SK-MEL-5 (cell line): ENCODE measurements at regions not wholly inside any gene's neighbourhood (a gene's known extent, or its start where the extent isn't known, plus 50 kb on each side); places are given as distances from the start of the nearest gene placed in this dataset.
"Not testable (repeated sequence)": the region's sequence is repeated elsewhere in the genome, so short reads cannot be mapped to it uniquely, and the experiment has no call there.

Source experiments
- DNase-seq: peaks from one replicate; pipeline ENCODE4 v3.0.0-alpha.2; 2016; ENCODE audit warnings: low read depth, low spot score
- in situ Hi-C: cut with HindIII; loops from 2 replicates; pipeline ENCODE4 v1.10.0; 2016; ENCODE audit warnings: low sequenced_read_pairs, high pct_unique_total_duplicates, low pct_unique_long_range_greater_than_20kb

GRCh38 chr13:103517066-103517767, 451.0 kb upstream of the SLC10A2 start:
- no peak for DNase-seq
- in situ Hi-C loops: no loop called here

DNA sequence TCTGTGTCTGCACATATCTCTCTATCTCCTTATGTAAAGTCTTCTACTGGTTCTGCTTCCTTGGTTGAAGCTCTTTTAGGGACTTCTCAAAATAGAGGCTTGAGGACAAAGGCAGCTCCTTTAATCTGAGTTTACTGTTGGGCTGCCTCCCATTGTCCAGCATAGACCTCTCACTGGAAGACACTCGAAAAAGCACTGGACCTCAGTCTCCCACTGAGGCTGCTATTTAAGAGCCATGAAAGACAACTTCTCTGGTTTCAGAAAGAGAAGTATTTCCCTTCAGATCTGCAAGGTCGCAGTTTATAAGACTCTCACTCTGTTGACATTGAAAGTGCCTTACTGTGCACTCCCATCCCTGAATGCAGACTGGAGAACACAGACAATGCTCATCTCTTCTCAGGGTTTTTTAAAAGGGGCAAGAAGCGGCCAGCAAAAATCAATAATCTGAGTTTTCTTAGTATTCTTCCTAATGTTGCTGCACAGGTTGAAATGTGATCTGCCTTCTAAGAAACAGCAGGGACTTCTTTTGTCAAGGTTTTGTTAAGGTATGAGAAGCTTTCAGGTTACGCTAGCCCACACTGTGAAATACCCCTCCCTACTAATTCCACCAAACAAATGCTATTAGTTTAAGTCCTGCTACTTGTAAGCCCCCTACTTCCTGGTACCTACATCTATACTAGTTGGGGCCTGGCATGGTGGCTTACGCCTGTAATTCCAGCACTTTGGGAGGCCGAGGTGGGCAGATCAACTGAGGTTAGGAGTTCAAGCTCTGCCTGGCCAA, 450.0 kb upstream of the SLC10A2 start:
- in situ Hi-C loops: no loop called here
- DNase-seq: no peak

DNA sequence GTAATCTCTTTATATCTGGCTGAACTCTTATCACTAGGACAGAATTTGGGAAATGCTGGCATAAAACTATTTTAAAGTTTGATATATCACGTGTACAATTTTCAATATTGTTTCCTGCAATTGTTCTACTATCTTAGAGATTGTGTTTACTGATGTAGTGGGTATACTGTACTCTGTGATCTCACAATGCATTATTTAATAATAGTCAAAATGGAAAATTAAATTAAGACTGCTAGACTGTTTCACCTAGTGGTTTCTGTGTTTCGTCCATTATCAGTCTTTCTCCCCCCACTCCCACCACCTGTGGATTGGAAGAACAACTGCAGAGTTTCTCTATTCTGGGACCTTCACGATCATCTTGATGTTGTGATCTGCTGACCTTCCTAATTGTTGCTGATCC, 449.2 kb upstream of the SLC10A2 start:
- in situ Hi-C loops: no loop called here
- DNase-seq: no peak

- no peak for DNase-seq
- in situ Hi-C loops: no loop called here
Measured at GRCh38 chr13:103514619-103515018, 448.4 kb upstream of the SLC10A2 start.

DNA sequence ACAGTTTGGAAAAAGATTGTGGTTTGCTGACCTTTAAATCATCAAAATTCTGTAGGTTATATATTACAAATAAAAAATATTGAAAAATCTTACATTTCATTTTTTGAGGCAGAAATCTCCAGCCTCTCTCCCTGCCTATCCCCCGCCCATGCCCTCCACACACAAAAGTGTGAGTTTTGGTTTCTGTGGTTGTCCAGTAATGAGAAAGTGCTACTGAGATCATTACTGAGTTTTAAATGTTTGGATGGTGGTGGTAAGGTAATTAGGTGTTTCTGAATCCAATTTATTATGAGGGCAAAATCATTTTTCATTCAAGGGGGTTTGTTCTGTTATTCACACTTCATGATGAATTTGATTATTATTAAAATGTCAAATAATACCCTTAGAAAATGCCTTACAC, 448.0 kb upstream of the SLC10A2 start:
- in situ Hi-C loops: no loop called here
- no peak for DNase-seq

GRCh38 chr13:103510007-103510535, 443.9 kb upstream of the SLC10A2 start:
- DNase-seq: no peak
- in situ Hi-C loops: no loop called here

- in situ Hi-C loops: no loop called here
- DNase-seq: no peak
Measured at GRCh38 chr13:103497404-103497803, 431.2 kb upstream of the SLC10A2 start.

DNA sequence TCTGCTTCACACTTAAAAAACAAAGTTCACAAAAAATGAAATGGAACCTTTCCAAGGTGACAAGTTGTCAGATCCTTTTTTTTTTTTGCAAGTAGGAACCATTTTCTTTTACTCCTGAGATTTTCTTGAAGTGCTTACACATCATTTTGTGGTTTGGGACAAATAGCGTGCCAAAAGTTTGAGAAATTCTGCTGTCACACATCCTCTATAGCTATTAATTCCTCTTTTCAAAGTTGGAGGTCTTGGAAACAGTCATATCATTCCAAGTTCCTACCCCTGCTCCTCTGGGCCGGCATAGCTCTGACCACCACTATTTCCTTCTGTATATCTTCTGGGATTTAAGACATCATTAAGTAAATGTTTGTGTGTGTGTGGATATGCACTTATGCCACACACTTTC, 421.6 kb upstream of the SLC10A2 start:
- in situ Hi-C loops: no loop called here
- no peak for DNase-seq

- DNase-seq: no peak
- in situ Hi-C loops: no loop called here
Measured at GRCh38 chr13:103473081-103473480, 406.9 kb upstream of the SLC10A2 start.

GRCh38 chr13:103471896-103472295, 405.7 kb upstream of the SLC10A2 start:
- in situ Hi-C loops: no loop called here
- DNase-seq: no peak

- no peak for DNase-seq
- in situ Hi-C loops: no loop called here
Measured at GRCh38 chr13:103469771-103470170, 403.6 kb upstream of the SLC10A2 start.

DNA sequence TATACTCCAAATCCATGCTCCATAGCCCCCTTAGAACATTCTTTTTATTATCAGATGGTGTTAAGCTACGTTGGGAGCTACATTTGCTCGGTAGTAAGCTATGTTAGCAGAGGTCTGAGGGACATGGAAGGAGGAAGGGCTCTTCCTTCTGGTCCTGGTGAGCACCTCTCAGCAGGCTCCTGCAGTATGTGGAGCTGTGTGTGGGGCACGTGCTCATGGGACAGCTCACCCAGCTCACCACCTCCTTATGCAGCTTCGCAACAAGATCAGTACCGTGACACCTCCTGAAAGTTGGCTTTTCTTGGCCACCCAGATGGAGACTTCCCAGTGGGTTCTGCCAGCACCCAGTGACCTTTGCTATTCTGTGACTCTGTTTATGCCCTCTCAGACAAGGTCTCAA, 400.5 kb upstream of the SLC10A2 start:
- in situ Hi-C loops: no loop called here
- DNase-seq: peak; percentile 58

GRCh38 chr13:103460246-103460645, 394.0 kb upstream of the SLC10A2 start:
- in situ Hi-C loops, DNase-seq: not testable (repeated sequence)

GRCh38 chr13:103457050-103457449, 390.8 kb upstream of the SLC10A2 start:
- DNase-seq, in situ Hi-C loops: not testable (repeated sequence)

DNA sequence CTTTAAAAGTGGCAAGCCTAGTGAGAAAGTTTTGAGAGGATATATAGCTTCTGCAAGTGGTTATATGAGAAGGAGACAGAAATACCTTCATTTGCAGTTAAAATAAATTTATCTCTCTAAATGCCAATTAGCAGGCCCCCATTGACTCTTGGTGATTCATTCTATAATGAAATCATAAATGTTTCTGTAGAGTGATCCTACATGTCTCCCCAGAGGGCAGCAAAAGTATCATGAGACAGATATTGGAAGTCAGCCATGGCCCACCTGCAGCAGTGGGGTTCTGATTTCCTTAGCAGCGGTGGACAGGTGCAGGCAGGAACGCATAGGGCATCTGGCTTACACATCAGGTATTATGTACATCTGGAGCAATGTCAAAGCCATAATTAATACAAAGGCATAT, 385.4 kb upstream of the SLC10A2 start:
- in situ Hi-C loops: no loop called here
- DNase-seq: no peak

DNA sequence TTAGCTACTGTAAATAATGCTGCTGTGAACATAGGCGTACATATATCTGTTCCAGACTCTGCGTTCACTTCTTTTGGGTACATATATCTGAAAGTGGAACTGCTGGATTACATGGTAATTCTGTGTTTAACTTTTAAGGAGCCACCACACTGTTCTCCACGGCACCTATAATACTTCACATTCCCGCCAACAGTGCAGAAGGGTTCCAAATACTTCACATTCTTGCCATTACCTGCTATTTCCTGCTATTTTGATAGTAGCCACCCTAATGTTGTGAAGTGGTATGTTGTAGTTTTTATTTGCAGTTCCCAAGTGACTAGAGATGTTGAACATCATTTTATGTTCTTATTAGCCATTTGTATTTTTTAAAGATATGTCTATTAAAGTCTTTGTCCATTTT, 377.4 kb upstream of the SLC10A2 start:
- in situ Hi-C loops: no loop called here
- no peak for DNase-seq

- in situ Hi-C loops: no loop called here
- DNase-seq: no peak
Measured at GRCh38 chr13:103437651-103438050, 371.4 kb upstream of the SLC10A2 start.

DNA sequence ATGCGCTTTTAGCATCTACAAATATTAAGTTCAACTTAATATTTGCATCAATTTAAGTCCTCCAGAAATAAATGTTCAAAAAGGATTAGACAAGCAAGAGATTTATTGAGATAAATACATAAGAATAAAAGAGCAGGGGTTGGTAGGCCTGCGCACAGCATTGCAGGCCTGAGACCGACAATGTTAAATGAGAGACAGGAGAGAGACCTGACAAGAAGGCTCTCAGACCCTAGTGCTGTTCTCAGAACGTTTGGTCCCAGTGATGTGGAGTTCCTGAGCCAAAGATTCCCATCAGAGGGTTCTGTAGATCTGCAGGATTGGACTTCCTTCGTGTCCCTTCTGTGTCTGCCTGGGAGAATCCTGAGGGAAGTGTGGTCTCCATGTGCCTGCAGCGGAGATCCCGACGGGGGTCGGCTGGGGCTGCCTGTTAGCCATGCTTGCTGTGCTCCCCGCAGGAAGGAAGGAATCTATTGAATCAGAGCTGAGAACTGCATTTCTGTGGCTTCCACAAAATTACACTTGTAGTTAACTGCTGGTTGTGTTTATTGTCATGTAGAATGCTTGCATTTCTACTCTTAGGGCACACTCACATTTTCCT, 369.9 kb upstream of the SLC10A2 start:
- no peak for DNase-seq
- in situ Hi-C loops: no loop called here

DNA sequence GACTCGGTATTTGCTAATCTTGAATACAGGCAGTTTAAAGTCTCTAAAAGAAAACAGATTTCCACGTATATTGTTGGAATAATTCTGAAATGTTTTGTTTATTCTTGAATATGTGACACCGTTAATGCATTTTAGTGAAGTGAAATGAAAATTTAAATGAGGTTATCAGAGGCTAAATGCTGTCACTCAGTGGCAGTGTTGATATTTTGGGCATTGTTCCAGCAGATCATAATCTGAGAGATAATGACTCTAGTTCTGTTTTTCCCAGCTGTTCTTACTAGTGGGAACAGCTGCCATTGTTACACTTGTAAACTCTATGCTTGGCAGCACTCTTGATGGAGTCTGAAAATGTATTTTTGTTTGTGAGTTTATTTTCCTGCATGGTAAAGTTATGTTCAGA, 365.6 kb upstream of the SLC10A2 start:
- DNase-seq: no peak
- in situ Hi-C loops: no loop called here
